Astrocyte (in vitro differentiated cells and primary cell): ENCODE measurements at regions not wholly inside any gene's neighbourhood (a gene's known extent, or its start where the extent isn't known, plus 50 kb on each side); places are given as distances from the start of the nearest gene placed in this dataset.

Source experiments
- DNase-seq: peaks from one replicate; pipeline ENCODE4 v3.0.0-alpha.2; 2010; ENCODE audit warnings: low read depth
- FAIRE-seq: peaks from 2 replicates; lab custom pipeline; 2011; peaks lifted over from hg19 to GRCh38; lab: Jason Lieb, UNC
- H2AFZ ChIP-seq: 2 replicates; pipeline ENCODE4 v1.6.0; 2012; ENCODE audit warnings: low read depth, low read length, inconsistent platforms
- H3K27ac ChIP-seq: 2 replicates; pipeline ENCODE4 v1.5.1; 2011; ENCODE audit warnings: low read depth, low read length, inconsistent platforms
- H3K27me3 ChIP-seq: 2 replicates; pipeline ENCODE4 v1.6.0; 2011; ENCODE audit warnings: low read length, inconsistent platforms; ENCODE audit not compliant: insufficient read depth
- H3K36me3 ChIP-seq: 2 replicates; pipeline ENCODE4 v1.5.1; 2011; ENCODE audit warnings: low read length, inconsistent platforms; ENCODE audit not compliant: insufficient read depth
- H3K4me1 ChIP-seq: 2 replicates; pipeline ENCODE4 v1.5.1; 2011; ENCODE audit warnings: low read length, inconsistent platforms; ENCODE audit not compliant: insufficient read depth
- H3K4me2 ChIP-seq: 2 replicates; pipeline ENCODE4 v1.6.0; 2012; ENCODE audit warnings: low read length, inconsistent platforms
- H3K4me3 ChIP-seq: 2 replicates; pipeline ENCODE4 v1.5.1; 2011; ENCODE audit warnings: low read depth, mild to moderate bottlenecking, low read length, inconsistent platforms; ENCODE audit not compliant: insufficient read depth
- H3K79me2 ChIP-seq: 2 replicates; pipeline ENCODE4 v1.6.0; 2012; ENCODE audit warnings: mild to moderate bottlenecking, low read length, inconsistent platforms; ENCODE audit not compliant: insufficient read depth
- H3K9ac ChIP-seq: 2 replicates; pipeline ENCODE4 v1.6.0; 2012; ENCODE audit warnings: mild to moderate bottlenecking, low read length, inconsistent platforms
- H3K9me3 ChIP-seq: 2 replicates; pipeline ENCODE4 v1.5.1; 2012; ENCODE audit warnings: low read depth, mild to moderate bottlenecking, low read length, inconsistent platforms; ENCODE audit not compliant: insufficient read depth
- H4K20me1 ChIP-seq: 2 replicates; pipeline ENCODE4 v1.6.0; 2012; ENCODE audit warnings: low read length, inconsistent platforms; ENCODE audit not compliant: insufficient read depth
- H3K27ac Mint-ChIP-seq: one replicate; pipeline ENCODE4 v1.8.0; 2021; ENCODE audit warnings: mild to moderate bottlenecking, mixed read lengths; ENCODE audit not compliant: unreplicated experiment
- H3K27me3 Mint-ChIP-seq: one replicate; pipeline ENCODE4 v1.8.0; 2021; ENCODE audit warnings: low read depth, mixed read lengths; ENCODE audit not compliant: unreplicated experiment
- H3K36me3 Mint-ChIP-seq: one replicate; pipeline ENCODE4 v1.8.0; 2021; ENCODE audit warnings: low read depth, mixed read lengths; ENCODE audit not compliant: unreplicated experiment
- H3K4me1 Mint-ChIP-seq: one replicate; pipeline ENCODE4 v1.8.0; 2021; ENCODE audit warnings: low read depth, mixed read lengths; ENCODE audit not compliant: unreplicated experiment
- H3K4me3 Mint-ChIP-seq: one replicate; pipeline ENCODE4 v1.8.0; 2021; ENCODE audit warnings: mild to moderate bottlenecking, moderate library complexity, mixed read lengths; ENCODE audit not compliant: unreplicated experiment
- H3K9me3 Mint-ChIP-seq: one replicate; pipeline ENCODE4 v1.8.0; 2021; ENCODE audit warnings: mild to moderate bottlenecking, mixed read lengths; ENCODE audit not compliant: unreplicated experiment
- CTCF ChIP-seq: IDR thresholded peaks from 2 replicates; pipeline ENCODE4 v1.5.1; 2011; ENCODE audit warnings: low read depth, mild to moderate bottlenecking, inconsistent platforms, low read length, moderate library complexity; ENCODE audit not compliant: insufficient read depth
- EZH2 ChIP-seq: IDR thresholded peaks from 2 replicates; pipeline ENCODE4 v1.6.1; 2012; ENCODE audit warnings: mild to moderate bottlenecking, low read length, inconsistent platforms; ENCODE audit not compliant: insufficient read depth

- H3K27ac ChIP-seq = no peak overlapping the region
- H3K4me3 Mint-ChIP-seq = no peak overlapping the region
- H3K36me3 Mint-ChIP-seq = no peaks in the 10 kb centered on the region
- H4K20me1 ChIP-seq = no peaks in the 10 kb centered on the region
- no peaks in the 10 kb centered on the region for H3K36me3 ChIP-seq
- TF ChIP-seq EZH2 (no peak), CTCF (no peak)
- H3K9me3 Mint-ChIP-seq = peaks cover 8% of the 10 kb centered on the region
- no peaks in the 10 kb centered on the region for H3K9me3 ChIP-seq
- H3K4me1 Mint-ChIP-seq = peaks cover 51% of the 10 kb centered on the region
- peaks cover 11% of the 10 kb centered on the region for H3K4me1 ChIP-seq
- peak overlapping the region; percentile 73 for H3K27ac Mint-ChIP-seq
- H3K27me3 Mint-ChIP-seq = no peaks in the 10 kb centered on the region
- no peak for DNase-seq
- no peaks in the 10 kb centered on the region for H3K27me3 ChIP-seq
- FAIRE-seq = no peak
- no peaks in the 10 kb centered on the region for H3K79me2 ChIP-seq
- no peak overlapping the region for H3K4me3 ChIP-seq
- H2AFZ ChIP-seq = no peak overlapping the region
- no peak overlapping the region for H3K9ac ChIP-seq
- no peak overlapping the region for H3K4me2 ChIP-seq
Measured at GRCh38 chr12:105461944-105462762, 131.7 kb downstream of the C12orf75 start.

GRCh38 chr12:105462831-105463230 is 132.3 kb downstream of the C12orf75 start:
- no peak overlapping the region for H3K27ac ChIP-seq
- H3K4me3 ChIP-seq = no peak overlapping the region
- H3K9me3 ChIP-seq = no peaks in the 10 kb centered on the region
- H4K20me1 ChIP-seq = no peaks in the 10 kb centered on the region
- Mint-ChIP-seq H3K36me3 (no peaks in the 10 kb centered on the region), H3K9me3 (peaks cover 8% of the 10 kb centered on the region), H3K27ac (peak overlapping the region; percentile 63), H3K4me1 (peaks cover 49% of the 10 kb centered on the region), H3K27me3 (no peaks in the 10 kb centered on the region), H3K4me3 (no peak overlapping the region)
- no peaks in the 10 kb centered on the region for H3K36me3 ChIP-seq
- H3K9ac ChIP-seq = no peak overlapping the region
- no peak overlapping the region for H2AFZ ChIP-seq
- peak; percentile 29 for FAIRE-seq
- peak; percentile 73 for DNase-seq
- no peak overlapping the region for H3K4me2 ChIP-seq
- H3K27me3 ChIP-seq = no peaks in the 10 kb centered on the region
- H3K4me1 ChIP-seq = peaks cover 11% of the 10 kb centered on the region
- TF ChIP-seq EZH2 (no peak), CTCF (no peak)
- H3K79me2 ChIP-seq = no peaks in the 10 kb centered on the region

- no peak overlapping the region for H3K4me2 ChIP-seq
- H3K9me3 Mint-ChIP-seq = peaks cover 1% of the 10 kb centered on the region
- peaks cover 11% of the 10 kb centered on the region for H3K4me1 ChIP-seq
- no peaks in the 10 kb centered on the region for H3K79me2 ChIP-seq
- no peak overlapping the region for H3K4me3 Mint-ChIP-seq
- DNase-seq = no peak
- no peaks in the 10 kb centered on the region for H3K27me3 Mint-ChIP-seq
- H3K27me3 ChIP-seq = no peaks in the 10 kb centered on the region
- H4K20me1 ChIP-seq = no peaks in the 10 kb centered on the region
- no peaks in the 10 kb centered on the region for H3K9me3 ChIP-seq
- no peak overlapping the region for H3K27ac ChIP-seq
- H2AFZ ChIP-seq = no peak overlapping the region
- FAIRE-seq = no peak
- H3K9ac ChIP-seq = no peak overlapping the region
- no peak overlapping the region for H3K4me3 ChIP-seq
- H3K4me1 Mint-ChIP-seq = peaks cover 54% of the 10 kb centered on the region
- H3K36me3 ChIP-seq = no peaks in the 10 kb centered on the region
- no peaks in the 10 kb centered on the region for H3K36me3 Mint-ChIP-seq
- no peak overlapping the region for H3K27ac Mint-ChIP-seq
- TF ChIP-seq CTCF = no peak
- no peak for TF ChIP-seq EZH2
Measured at GRCh38 chr12:105464406-105464805, 133.9 kb downstream of the C12orf75 start.
